Panc1 (cell line): ENCODE measurements at regions not wholly inside any gene's neighbourhood (a gene's known extent, or its start where the extent isn't known, plus 50 kb on each side); places are given as distances from the start of the nearest gene placed in this dataset.

Experiments used
- POLR2AphosphoS5 ChIP-seq: IDR thresholded peaks from 2 replicates; pipeline ENCODE4 v1.6.1; 2012; ENCODE audit warnings: mild to moderate bottlenecking, low read depth, low read length, moderate library complexity
- SIN3A ChIP-seq: IDR thresholded peaks from 2 replicates; pipeline ENCODE4 v1.6.1; 2012; ENCODE audit warnings: low read depth, mild to moderate bottlenecking, low read length, moderate library complexity, borderline replicate concordance; ENCODE audit not compliant: insufficient read depth
- TCF7L2 ChIP-seq: IDR thresholded peaks from 2 replicates; pipeline ENCODE4 v1.6.1; 2011; ENCODE audit warnings: mild to moderate bottlenecking, low read depth, low read length, inconsistent platforms
- TF ChIP-seq, protein P1 (sequence below): fragments of 450-650 bp; IDR thresholded peaks from 2 replicates; pipeline ENCODE4 v1.5.1; 2017; ENCODE audit warnings: mild to moderate bottlenecking
- TF ChIP-seq, protein P2 (sequence below), 2 experiments: IDR thresholded peaks; 2 replicates each; pipeline ENCODE4 v1.6.1; 2011 to 2012; ENCODE audit warnings: low read depth in 2 of 2, control low read depth in 1 of 2, low read length in 1 of 2, mild to moderate bottlenecking in 1 of 2, moderate library complexity in 1 of 2; ENCODE audit not compliant: insufficient read depth in 1 of 2

GRCh38 chr5:52672459-52672858 is 115.3 kb upstream of the ITGA1 start:
- TF ChIP-seq, protein P1, sequence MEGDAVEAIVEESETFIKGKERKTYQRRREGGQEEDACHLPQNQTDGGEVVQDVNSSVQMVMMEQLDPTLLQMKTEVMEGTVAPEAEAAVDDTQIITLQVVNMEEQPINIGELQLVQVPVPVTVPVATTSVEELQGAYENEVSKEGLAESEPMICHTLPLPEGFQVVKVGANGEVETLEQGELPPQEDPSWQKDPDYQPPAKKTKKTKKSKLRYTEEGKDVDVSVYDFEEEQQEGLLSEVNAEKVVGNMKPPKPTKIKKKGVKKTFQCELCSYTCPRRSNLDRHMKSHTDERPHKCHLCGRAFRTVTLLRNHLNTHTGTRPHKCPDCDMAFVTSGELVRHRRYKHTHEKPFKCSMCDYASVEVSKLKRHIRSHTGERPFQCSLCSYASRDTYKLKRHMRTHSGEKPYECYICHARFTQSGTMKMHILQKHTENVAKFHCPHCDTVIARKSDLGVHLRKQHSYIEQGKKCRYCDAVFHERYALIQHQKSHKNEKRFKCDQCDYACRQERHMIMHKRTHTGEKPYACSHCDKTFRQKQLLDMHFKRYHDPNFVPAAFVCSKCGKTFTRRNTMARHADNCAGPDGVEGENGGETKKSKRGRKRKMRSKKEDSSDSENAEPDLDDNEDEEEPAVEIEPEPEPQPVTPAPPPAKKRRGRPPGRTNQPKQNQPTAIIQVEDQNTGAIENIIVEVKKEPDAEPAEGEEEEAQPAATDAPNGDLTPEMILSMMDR: no peak
- TF ChIP-seq, protein P2, sequence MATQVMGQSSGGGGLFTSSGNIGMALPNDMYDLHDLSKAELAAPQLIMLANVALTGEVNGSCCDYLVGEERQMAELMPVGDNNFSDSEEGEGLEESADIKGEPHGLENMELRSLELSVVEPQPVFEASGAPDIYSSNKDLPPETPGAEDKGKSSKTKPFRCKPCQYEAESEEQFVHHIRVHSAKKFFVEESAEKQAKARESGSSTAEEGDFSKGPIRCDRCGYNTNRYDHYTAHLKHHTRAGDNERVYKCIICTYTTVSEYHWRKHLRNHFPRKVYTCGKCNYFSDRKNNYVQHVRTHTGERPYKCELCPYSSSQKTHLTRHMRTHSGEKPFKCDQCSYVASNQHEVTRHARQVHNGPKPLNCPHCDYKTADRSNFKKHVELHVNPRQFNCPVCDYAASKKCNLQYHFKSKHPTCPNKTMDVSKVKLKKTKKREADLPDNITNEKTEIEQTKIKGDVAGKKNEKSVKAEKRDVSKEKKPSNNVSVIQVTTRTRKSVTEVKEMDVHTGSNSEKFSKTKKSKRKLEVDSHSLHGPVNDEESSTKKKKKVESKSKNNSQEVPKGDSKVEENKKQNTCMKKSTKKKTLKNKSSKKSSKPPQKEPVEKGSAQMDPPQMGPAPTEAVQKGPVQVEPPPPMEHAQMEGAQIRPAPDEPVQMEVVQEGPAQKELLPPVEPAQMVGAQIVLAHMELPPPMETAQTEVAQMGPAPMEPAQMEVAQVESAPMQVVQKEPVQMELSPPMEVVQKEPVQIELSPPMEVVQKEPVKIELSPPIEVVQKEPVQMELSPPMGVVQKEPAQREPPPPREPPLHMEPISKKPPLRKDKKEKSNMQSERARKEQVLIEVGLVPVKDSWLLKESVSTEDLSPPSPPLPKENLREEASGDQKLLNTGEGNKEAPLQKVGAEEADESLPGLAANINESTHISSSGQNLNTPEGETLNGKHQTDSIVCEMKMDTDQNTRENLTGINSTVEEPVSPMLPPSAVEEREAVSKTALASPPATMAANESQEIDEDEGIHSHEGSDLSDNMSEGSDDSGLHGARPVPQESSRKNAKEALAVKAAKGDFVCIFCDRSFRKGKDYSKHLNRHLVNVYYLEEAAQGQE (IDR thresholded peaks at IDR 0.05; ENCODE audit: insufficient read depth in 1 of 2, low read depth in 2 of 2, low read length in 1 of 2): no peak
- TF ChIP-seq POLR2AphosphoS5 (no peak), TCF7L2 (no peak), SIN3A (no peak)
